Mesothelial cell of epicardium (in vitro differentiated cells): ENCODE measurements at regions not wholly inside any gene's neighbourhood (a gene's known extent, or its start where the extent isn't known, plus 50 kb on each side); places are given as distances from the start of the nearest gene placed in this dataset.

ENCODE experiments used
- DNase-seq, 2 experiments: peaks; one replicate each; pipeline ENCODE4 v3.0.0; 2021; ENCODE audit warnings: low spot score in 2 of 2; ENCODE audit not compliant: unreplicated experiment in 2 of 2
- H3K27ac Mint-ChIP-seq: 2 replicates; pipeline ENCODE4 v1.8.0; 2021; ENCODE audit warnings: mixed read lengths
- H3K27me3 Mint-ChIP-seq: 2 replicates; pipeline ENCODE4 v1.8.0; 2021; ENCODE audit warnings: low read depth, mixed read lengths
- H3K36me3 Mint-ChIP-seq: 2 replicates; pipeline ENCODE4 v1.8.0; 2021; ENCODE audit warnings: mixed read lengths
- H3K4me1 Mint-ChIP-seq: 2 replicates; pipeline ENCODE4 v1.8.0; 2021; ENCODE audit warnings: mixed read lengths
- H3K4me3 Mint-ChIP-seq: 2 replicates; pipeline ENCODE4 v1.8.0; 2021; ENCODE audit warnings: mild to moderate bottlenecking, moderate library complexity, mixed read lengths
- H3K9me3 Mint-ChIP-seq: 2 replicates; pipeline ENCODE4 v1.8.0; 2021; ENCODE audit warnings: mixed read lengths
- CTCF ChIP-seq: fragments of 200-600 bp; sonication (generic); IDR thresholded peaks from one replicate; pipeline ENCODE4 v1.5.0; 2021; ENCODE audit warnings: antibody characterized with exemption; ENCODE audit not compliant: unreplicated experiment

GRCh38 chr7:12957487-12957886 is 270.1 kb downstream of the ARL4A start:
- Mint-ChIP-seq H3K4me3 (no peak overlapping the region), H3K27ac (no peak overlapping the region), H3K9me3 (peaks cover 4% of the 10 kb centered on the region), H3K27me3 (no peaks in the 10 kb centered on the region), H3K36me3 (no peaks in the 10 kb centered on the region), H3K4me1 (peaks cover 41% of the 10 kb centered on the region)
- DNase-seq: no peak
- TF ChIP-seq CTCF: no peak

- H3K27ac Mint-ChIP-seq: no peak overlapping the region
- DNase-seq: no peak
Observed at GRCh38 chr7:12961910-12962480, 274.6 kb downstream of the ARL4A start.

GRCh38 chr7:12963435-12963834 is 276.0 kb downstream of the ARL4A start:
- DNase-seq: no peak
- Mint-ChIP-seq H3K27ac (no peak overlapping the region), H3K4me1 (peaks cover 59% of the 10 kb centered on the region), H3K4me3 (no peak overlapping the region), H3K36me3 (no peaks in the 10 kb centered on the region), H3K27me3 (no peaks in the 10 kb centered on the region), H3K9me3 (peaks cover 4% of the 10 kb centered on the region)
- no peak for TF ChIP-seq CTCF

More at GRCh38 chr7:12961910-12962480, 274.6 kb downstream of the ARL4A start:
- Mint-ChIP-seq H3K36me3 (no peaks in the 10 kb centered on the region), H3K4me1 (peaks cover 54% of the 10 kb centered on the region), H3K27me3 (no peaks in the 10 kb centered on the region), H3K4me3 (no peak overlapping the region), H3K9me3 (peaks cover 4% of the 10 kb centered on the region)
- no peak for TF ChIP-seq CTCF

- Mint-ChIP-seq H3K4me1 (peaks cover 63% of the 10 kb centered on the region), H3K27ac (peak overlapping the region; percentile 20), H3K9me3 (no peaks in the 10 kb centered on the region), H3K27me3 (no peaks in the 10 kb centered on the region), H3K4me3 (no peak overlapping the region), H3K36me3 (no peaks in the 10 kb centered on the region)
- DNase-seq: no peak
- TF ChIP-seq CTCF: no peak
Observed at GRCh38 chr7:12964836-12965235, 277.4 kb downstream of the ARL4A start.

- H3K27ac Mint-ChIP-seq: no peak overlapping the region
Observed at GRCh38 chr7:12965767-12966166, 278.3 kb downstream of the ARL4A start.

More at GRCh38 chr7:12965767-12966166, 278.3 kb downstream of the ARL4A start:
- Mint-ChIP-seq H3K4me3 (no peak overlapping the region), H3K36me3 (no peaks in the 10 kb centered on the region), H3K4me1 (peaks cover 65% of the 10 kb centered on the region), H3K9me3 (no peaks in the 10 kb centered on the region), H3K27me3 (no peaks in the 10 kb centered on the region)
- no peak for DNase-seq
- no peak for TF ChIP-seq CTCF
